H9 (cell line): ENCODE measurements at regions not wholly inside any gene's neighbourhood (a gene's known extent, or its start where the extent isn't known, plus 50 kb on each side); places are given as distances from the start of the nearest gene placed in this dataset.

ENCODE experiments used
- DNase-seq: peaks from one replicate; pipeline ENCODE4 v3.0.0-alpha.2; 2017
- H2AFZ ChIP-seq: one replicate; pipeline ENCODE4 v1.6.1; 2013; ENCODE audit warnings: mild to moderate bottlenecking, low read length, control low read depth, moderate library complexity
- H2AK5ac ChIP-seq: 2 replicates; pipeline ENCODE4 v1.6.1; 2013; ENCODE audit warnings: low read length, control low read depth, mixed read lengths; ENCODE audit not compliant: insufficient read length
- H2BK120ac ChIP-seq: one replicate; pipeline ENCODE4 v1.6.1; 2013; ENCODE audit warnings: low read depth, mild to moderate bottlenecking, low read length, control low read depth, inconsistent platforms; ENCODE audit not compliant: poor library complexity, severe bottlenecking
- H2BK12ac ChIP-seq: 2 replicates; pipeline ENCODE4 v1.6.1; 2013; ENCODE audit warnings: low read length, control low read depth, mixed read lengths, low read depth; ENCODE audit not compliant: insufficient read length
- H2BK15ac ChIP-seq: 2 replicates; pipeline ENCODE4 v1.6.1; 2013; ENCODE audit warnings: low read depth, low read length, control low read depth
- H2BK20ac ChIP-seq: one replicate; pipeline ENCODE4 v1.6.1; 2013; ENCODE audit warnings: low read depth, mild to moderate bottlenecking, low read length, control low read depth, inconsistent platforms; ENCODE audit not compliant: poor library complexity, severe bottlenecking
- H2BK5ac ChIP-seq: 2 replicates; pipeline ENCODE4 v1.6.1; 2013; ENCODE audit warnings: low read length, control low read depth, mixed read lengths; ENCODE audit not compliant: insufficient read length
- H3K14ac ChIP-seq: 2 replicates; pipeline ENCODE4 v1.6.1; 2013; ENCODE audit warnings: low read length, control low read depth; ENCODE audit not compliant: insufficient read depth
- H3K18ac ChIP-seq: 2 replicates; pipeline ENCODE4 v1.6.1; 2013; ENCODE audit warnings: low read depth, mild to moderate bottlenecking, mixed read lengths, low read length, control low read depth; ENCODE audit not compliant: insufficient read length
- H3K23ac ChIP-seq: 2 replicates; pipeline ENCODE4 v1.6.1; 2013; ENCODE audit warnings: low read length, control low read depth, mixed read lengths, low read depth; ENCODE audit not compliant: insufficient read length
- H3K23me2 ChIP-seq: 2 replicates; pipeline ENCODE4 v1.6.1; 2013; ENCODE audit warnings: low read depth, mild to moderate bottlenecking, mixed read lengths, low read length, control low read depth; ENCODE audit not compliant: insufficient read length, poor library complexity, severe bottlenecking
- H3K27ac ChIP-seq: 2 replicates; pipeline ENCODE4 v1.5.1; 2013; ENCODE audit warnings: low read length, control low read depth, mixed read lengths, low read depth; ENCODE audit not compliant: insufficient read length
- H3K27me3 ChIP-seq: 2 replicates; pipeline ENCODE4 v1.6.1; 2013; ENCODE audit warnings: low read length, control low read depth, inconsistent platforms; ENCODE audit not compliant: insufficient read depth
- H3K4ac ChIP-seq: 2 replicates; pipeline ENCODE4 v1.6.1; 2013; ENCODE audit warnings: low read depth, mild to moderate bottlenecking, control low read depth, inconsistent platforms, low read length, moderate library complexity
- H3K4me1 ChIP-seq: 2 replicates; pipeline ENCODE4 v1.6.1; 2013; ENCODE audit warnings: low read length, control low read depth, inconsistent platforms; ENCODE audit not compliant: insufficient read depth
- H3K4me2 ChIP-seq: 2 replicates; pipeline ENCODE4 v1.6.1; 2013; ENCODE audit warnings: low read length, control low read depth, mixed read lengths; ENCODE audit not compliant: insufficient read length, insufficient read depth
- H3K56ac ChIP-seq: 2 replicates; pipeline ENCODE4 v1.6.1; 2013; ENCODE audit warnings: low read depth, mild to moderate bottlenecking, mixed read lengths, low read length, control low read depth; ENCODE audit not compliant: insufficient read length
- H3K79me1 ChIP-seq: 2 replicates; pipeline ENCODE4 v1.6.1; 2013; ENCODE audit warnings: low read depth, mild to moderate bottlenecking, moderate library complexity, low read length, control low read depth, inconsistent platforms; ENCODE audit not compliant: insufficient read depth, poor library complexity, severe bottlenecking
- H3K79me2 ChIP-seq: 2 replicates; pipeline ENCODE4 v1.6.1; 2013; ENCODE audit warnings: low read length, control low read depth, inconsistent platforms; ENCODE audit not compliant: insufficient read depth
- H3K9ac ChIP-seq: 2 replicates; pipeline ENCODE4 v1.6.1; 2013; ENCODE audit warnings: low read length, control low read depth, mixed read lengths; ENCODE audit not compliant: insufficient read length; ENCODE audit errors: extremely low read depth
- H3K9me3 ChIP-seq: one replicate; pipeline ENCODE4 v1.6.1; 2013; ENCODE audit warnings: low read depth, low read length, inconsistent platforms; ENCODE audit not compliant: control insufficient read depth
- H3T11ph ChIP-seq: one replicate; pipeline ENCODE4 v1.6.1; 2013; ENCODE audit warnings: mild to moderate bottlenecking, low read length, control low read depth, inconsistent platforms
- H4K20me1 ChIP-seq: one replicate; pipeline ENCODE4 v1.6.1; 2013; ENCODE audit not compliant: control insufficient read depth, insufficient read length, insufficient read depth
- H4K5ac ChIP-seq: 2 replicates; pipeline ENCODE4 v1.6.1; 2013; ENCODE audit warnings: low read depth, mild to moderate bottlenecking, mixed read lengths, low read length, control low read depth; ENCODE audit not compliant: insufficient read length
- H4K8ac ChIP-seq: replicated peaks from 2 replicates; pipeline ENCODE4 v1.6.1; 2013; ENCODE audit warnings: low read length, control low read depth, mixed read lengths, low read depth; ENCODE audit not compliant: insufficient read length
- H4K91ac ChIP-seq: 2 replicates; pipeline ENCODE4 v1.6.1; 2013; ENCODE audit warnings: low read depth, mild to moderate bottlenecking, moderate library complexity, mixed read lengths, low read length, control low read depth; ENCODE audit not compliant: insufficient read length
- H3K27ac Mint-ChIP-seq, 3 experiments: 2 replicates in 2 of 3; 3 replicates in 1 of 3; pipeline ENCODE4 v1.8.0; 2020 to 2021; ENCODE audit warnings: mixed read lengths in 3 of 3, mild to moderate bottlenecking in 1 of 3, moderate library complexity in 1 of 3
- H3K27me3 Mint-ChIP-seq: 2 replicates; pipeline ENCODE4 v1.8.0; 2021; ENCODE audit warnings: low read depth, mild to moderate bottlenecking, moderate library complexity, mixed read lengths
- H3K36me3 Mint-ChIP-seq, 3 experiments: 2 replicates in 2 of 3; 3 replicates in 1 of 3; pipeline ENCODE4 v1.8.0; 2020 to 2021; ENCODE audit warnings: low read depth in 3 of 3, mixed read lengths in 3 of 3; ENCODE audit not compliant: insufficient read depth in 1 of 3
- H3K4me1 Mint-ChIP-seq, 2 experiments: 2 replicates each; pipeline ENCODE4 v1.8.0; 2020; ENCODE audit warnings: mixed read lengths in 2 of 2
- H3K4me3 Mint-ChIP-seq, 2 experiments: 2 replicates in 1 of 2; 3 replicates in 1 of 2; pipeline ENCODE4 v1.8.0; 2020 to 2021; ENCODE audit warnings: mild to moderate bottlenecking in 2 of 2, mixed read lengths in 2 of 2, moderate library complexity in 1 of 2
- H3K9me3 Mint-ChIP-seq, 2 experiments: 2 replicates in 1 of 2; 3 replicates in 1 of 2; pipeline ENCODE4 v1.8.0; 2020; ENCODE audit warnings: mild to moderate bottlenecking in 2 of 2, mixed read lengths in 2 of 2, moderate library complexity in 1 of 2
- WGBS: extraction: QIAGEN DNeasy Blood & Tissue Kit; methylation state at CpG from one replicate; pipeline ENCODE4 v1.1.7; 2013; ENCODE audit warnings: missing lambda C conversion rate, low lambda C conversion rate, mixed read lengths; ENCODE audit not compliant: insufficient read length; ENCODE audit errors: extremely low coverage; 5-methylcytosine and 5-hydroxymethylcytosine counted together
- TF ChIP-seq, protein P1 (sequence below): fragments of 200-600 bp; sonication (generic); conservative IDR thresholded peaks from 3 replicates; pipeline ENCODE4 v1.8.0; 2021; ENCODE audit warnings: antibody characterized with exemption, mild to moderate bottlenecking

DNA sequence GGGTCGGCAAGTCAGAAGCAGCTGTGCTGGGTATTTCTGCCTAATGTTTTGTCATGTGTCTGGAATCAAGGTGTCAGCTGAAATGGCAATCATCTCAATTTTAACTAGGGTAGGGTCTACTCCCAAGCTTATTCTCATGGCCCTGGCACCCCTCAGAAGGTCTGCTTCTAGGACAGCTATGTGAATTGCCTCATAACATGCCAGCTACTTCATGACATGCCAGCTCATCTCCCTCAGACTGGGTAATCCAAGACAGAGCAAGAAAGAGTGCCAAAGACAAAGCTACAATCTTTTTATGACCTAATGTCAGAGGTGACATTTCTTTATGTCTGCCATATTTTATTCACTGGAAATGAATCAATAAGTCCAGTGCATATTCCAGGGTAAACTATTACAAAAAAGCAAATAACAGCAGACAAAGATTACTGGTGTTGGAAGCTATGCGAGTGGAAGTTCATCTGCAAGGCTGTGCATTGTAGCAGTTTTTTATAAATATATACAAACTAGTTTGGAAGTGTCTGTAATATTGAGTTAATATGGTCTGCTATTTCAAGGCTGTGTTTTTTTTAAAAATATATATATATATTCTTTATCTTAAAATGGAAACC is 153.3 kb downstream of the FSIP2 start:
- Histone ChIP-seq H4K8ac (no peak overlapping the region), H3K4ac (no peak overlapping the region), H3K23me2 (no peaks in the 10 kb centered on the region), H2BK15ac (no peak overlapping the region), H3K4me2 (no peak overlapping the region), H3K79me1 (no peaks in the 10 kb centered on the region), H3K14ac (no peak overlapping the region), H3T11ph (no peak overlapping the region), H3K27me3 (no peaks in the 10 kb centered on the region), H3K9me3 (no peaks in the 10 kb centered on the region), H2BK5ac (no peak overlapping the region), H2BK20ac (no peak overlapping the region), H4K91ac (no peak overlapping the region), H3K79me2 (no peaks in the 10 kb centered on the region), H3K4me1 (no peaks in the 10 kb centered on the region; the same call in 1 of the 2 replicates), H2AFZ (no peak overlapping the region), H3K18ac (no peak overlapping the region), H2BK120ac (no peak overlapping the region), H2BK12ac (no peak overlapping the region), H3K23ac (no peak overlapping the region), H3K27ac (no peak overlapping the region), H2AK5ac (no peak overlapping the region), H4K20me1 (no peaks in the 10 kb centered on the region), H3K9ac (no peak overlapping the region), H4K5ac (no peak overlapping the region), H3K56ac (no peak overlapping the region)
- no CpG with 5 or more reads among the region's 2 CpGs for WGBS
- no peak overlapping the region for H3K27ac Mint-ChIP-seq
- no peaks in the 10 kb centered on the region for H3K36me3 Mint-ChIP-seq
- H3K4me3 Mint-ChIP-seq, result no peak overlapping the region
- TF ChIP-seq, protein P1, sequence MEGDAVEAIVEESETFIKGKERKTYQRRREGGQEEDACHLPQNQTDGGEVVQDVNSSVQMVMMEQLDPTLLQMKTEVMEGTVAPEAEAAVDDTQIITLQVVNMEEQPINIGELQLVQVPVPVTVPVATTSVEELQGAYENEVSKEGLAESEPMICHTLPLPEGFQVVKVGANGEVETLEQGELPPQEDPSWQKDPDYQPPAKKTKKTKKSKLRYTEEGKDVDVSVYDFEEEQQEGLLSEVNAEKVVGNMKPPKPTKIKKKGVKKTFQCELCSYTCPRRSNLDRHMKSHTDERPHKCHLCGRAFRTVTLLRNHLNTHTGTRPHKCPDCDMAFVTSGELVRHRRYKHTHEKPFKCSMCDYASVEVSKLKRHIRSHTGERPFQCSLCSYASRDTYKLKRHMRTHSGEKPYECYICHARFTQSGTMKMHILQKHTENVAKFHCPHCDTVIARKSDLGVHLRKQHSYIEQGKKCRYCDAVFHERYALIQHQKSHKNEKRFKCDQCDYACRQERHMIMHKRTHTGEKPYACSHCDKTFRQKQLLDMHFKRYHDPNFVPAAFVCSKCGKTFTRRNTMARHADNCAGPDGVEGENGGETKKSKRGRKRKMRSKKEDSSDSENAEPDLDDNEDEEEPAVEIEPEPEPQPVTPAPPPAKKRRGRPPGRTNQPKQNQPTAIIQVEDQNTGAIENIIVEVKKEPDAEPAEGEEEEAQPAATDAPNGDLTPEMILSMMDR, result no peak
- DNase-seq, result no peak
- no peaks in the 10 kb centered on the region; a peak in 1 of 5 replicates for H3K9me3 Mint-ChIP-seq
- peaks cover 4 to 7% of the 10 kb centered on the region in 2 experiments for H3K4me1 Mint-ChIP-seq
- no peaks in the 10 kb centered on the region for H3K27me3 Mint-ChIP-seq
